PC-9 (cell line): ENCODE measurements at regions not wholly inside any gene's neighbourhood (a gene's known extent, or its start where the extent isn't known, plus 50 kb on each side); places are given as distances from the start of the nearest gene placed in this dataset.
"Not testable (repeated sequence)": the region's sequence is repeated elsewhere in the genome, so short reads cannot be mapped to it uniquely, and the experiment has no call there.

Source experiments
- CTCF ChIP-seq: fragments of 200-600 bp; sonication (generic); conservative IDR thresholded peaks from 2 replicates; pipeline ENCODE4 v1.6.1; 2017; ENCODE audit warnings: mixed run types, antibody characterized with exemption, mild to moderate bottlenecking, moderate library complexity
- EZH2 ChIP-seq: fragments of 200-600 bp; sonication (generic); IDR thresholded peaks from 2 replicates; pipeline ENCODE4 v1.8.0; 2017; ENCODE audit warnings: antibody characterized with exemption, low read depth

GRCh38 chr1:143861306-143861705 is 110.5 kb downstream of the FAM72C start:
- not testable (repeated sequence) for TF ChIP-seq CTCF, EZH2
